K562 (cell line): ENCODE measurements at regions not wholly inside any gene's neighbourhood (a gene's known extent, or its start where the extent isn't known, plus 50 kb on each side); places are given as distances from the start of the nearest gene placed in this dataset.

ENCODE experiments used
- CREM ChIP-seq: IDR thresholded peaks from 2 replicates; pipeline ENCODE4 v1.6.1; 2014; ENCODE audit warnings: antibody characterized with exemption, low read depth
- FOXP4 ChIP-seq: sonication (generic); formaldehyde crosslinking; IDR thresholded peaks from 2 replicates; pipeline ENCODE4 v1.8.0; 2022; ENCODE audit warnings: mild to moderate bottlenecking, missing genetic modification reagents, borderline replicate concordance
- POLR2AphosphoS5 ChIP-seq: IDR thresholded peaks from 2 replicates; pipeline ENCODE4 v1.6.1; 2011; ENCODE audit warnings: mild to moderate bottlenecking, low read depth, low read length, moderate library complexity; ENCODE audit not compliant: control insufficient read depth, insufficient read depth

DNA sequence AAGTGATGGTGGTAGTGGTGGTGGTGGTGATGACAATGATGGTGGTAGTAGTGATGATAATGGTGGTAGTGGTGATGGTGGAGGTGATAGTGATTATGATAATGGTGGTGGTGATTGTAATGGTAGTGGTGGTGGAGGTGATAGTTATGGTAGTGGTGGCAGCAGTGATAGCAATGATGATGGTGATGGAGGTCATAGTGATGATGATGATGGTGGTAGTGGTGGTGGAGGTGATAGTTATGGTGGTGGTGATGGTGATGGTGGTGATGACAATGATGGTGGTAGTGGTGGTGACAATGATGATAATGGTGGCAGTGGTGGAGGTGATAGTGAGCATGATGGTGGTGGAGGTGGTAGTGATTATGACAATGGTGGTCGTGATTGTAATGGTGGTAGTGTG is 191.7 kb upstream of the RNF32 start:
- no peak for TF ChIP-seq FOXP4 (CRISPR knock-in tag)
- no peak for TF ChIP-seq CREM
- TF ChIP-seq POLR2AphosphoS5, result no peak
